NCI-H510A treated with DMSO at 0.1 percent for 48 hours (cell line): ENCODE measurements at regions not wholly inside any gene's neighbourhood (a gene's known extent, or its start where the extent isn't known, plus 50 kb on each side); places are given as distances from the start of the nearest gene placed in this dataset.

Experiments used
- DNase-seq: peaks from one replicate; lab custom pipeline; 2025; lab: John Stamatoyannopoulos, UW

DNA sequence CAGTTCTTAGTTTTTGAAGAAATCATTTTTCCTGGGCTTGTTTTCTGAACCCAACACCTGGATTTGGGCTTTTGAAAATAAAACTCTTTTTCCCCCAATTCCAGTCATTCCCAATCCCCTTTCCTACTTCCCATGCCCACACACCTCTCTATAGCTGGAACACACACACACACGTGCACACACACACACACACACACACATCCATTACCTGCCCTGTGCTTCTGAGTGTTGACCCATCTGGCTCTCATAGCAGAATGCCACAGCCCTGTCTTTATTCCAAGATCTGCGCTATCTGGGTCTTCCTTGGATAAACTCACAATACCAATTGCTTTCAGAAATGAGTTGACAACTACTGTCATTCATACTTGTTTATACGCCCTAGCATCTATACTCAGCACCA, 54.9 kb upstream of the C4orf54 start:
- DNase-seq: no peak

DNA sequence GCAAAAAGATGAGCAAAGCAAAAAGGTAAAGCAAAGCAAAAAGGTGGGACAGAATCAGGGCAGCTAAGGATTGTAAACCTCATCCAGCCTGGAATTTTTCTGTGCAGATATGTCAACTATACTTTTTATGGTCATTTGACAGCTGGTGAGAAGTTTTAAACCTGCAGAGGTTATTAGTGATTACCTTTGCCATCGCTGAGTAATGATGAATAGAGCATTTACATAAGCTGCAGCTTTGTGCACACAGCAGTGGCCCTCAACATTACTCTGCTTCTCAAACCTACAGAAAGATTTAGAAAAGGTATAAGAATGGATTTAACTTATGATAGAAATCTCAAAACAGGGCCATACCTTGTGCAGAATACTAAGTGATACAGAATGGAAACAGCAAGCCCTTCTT, 54.5 kb upstream of the C4orf54 start:
- no peak for DNase-seq

DNA sequence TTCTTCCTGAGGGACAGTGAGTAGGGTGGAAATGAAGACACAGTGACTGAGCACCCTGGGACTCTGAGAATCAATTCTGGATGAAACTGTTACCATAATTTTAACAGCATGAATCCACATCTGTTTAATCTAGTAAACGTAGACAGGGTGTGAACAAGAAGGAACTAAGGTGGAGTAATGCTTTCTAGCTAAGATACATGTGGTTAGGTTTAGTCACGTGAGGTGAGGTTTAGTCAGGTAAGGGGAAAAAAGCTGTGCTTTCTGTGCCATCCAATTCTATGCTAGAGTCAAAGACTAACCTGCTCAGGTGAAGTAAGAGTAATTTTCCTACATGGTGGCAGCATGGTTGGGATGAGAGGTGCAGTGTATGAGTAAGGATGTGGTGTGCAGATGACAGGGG, 54.0 kb upstream of the C4orf54 start:
- DNase-seq: no peak

DNA sequence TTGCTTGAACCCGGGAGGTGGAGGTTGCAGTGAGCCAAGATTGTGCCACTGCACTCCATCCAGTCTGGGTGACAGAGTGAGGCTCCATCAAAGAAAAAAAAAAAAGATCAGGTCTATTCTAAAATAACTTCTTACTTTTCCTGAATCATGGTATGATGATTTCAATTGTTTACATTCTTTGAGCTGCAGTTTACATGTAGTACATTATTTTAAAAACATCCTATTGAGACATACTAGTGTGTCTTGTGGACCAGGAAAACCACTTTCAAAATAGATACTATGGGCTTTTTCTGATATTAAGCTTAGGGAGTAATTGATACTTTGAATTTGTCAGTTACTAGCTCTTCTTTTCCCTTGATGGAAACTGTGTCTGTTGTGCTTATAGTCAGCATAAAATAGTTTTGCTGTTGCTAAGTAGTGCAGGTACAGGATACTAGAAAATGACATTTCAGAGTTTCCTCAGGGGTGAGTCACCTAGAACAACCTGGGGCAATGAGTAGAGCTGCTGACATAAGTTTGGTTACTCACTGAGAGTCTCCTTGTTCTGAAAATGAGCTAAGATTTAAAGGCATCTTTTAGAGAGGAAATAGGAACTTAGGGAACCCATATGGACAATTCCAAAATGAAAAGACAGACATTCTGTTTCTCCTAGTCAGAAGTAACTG, 53.2 kb upstream of the C4orf54 start:
- DNase-seq: no peak

DNA sequence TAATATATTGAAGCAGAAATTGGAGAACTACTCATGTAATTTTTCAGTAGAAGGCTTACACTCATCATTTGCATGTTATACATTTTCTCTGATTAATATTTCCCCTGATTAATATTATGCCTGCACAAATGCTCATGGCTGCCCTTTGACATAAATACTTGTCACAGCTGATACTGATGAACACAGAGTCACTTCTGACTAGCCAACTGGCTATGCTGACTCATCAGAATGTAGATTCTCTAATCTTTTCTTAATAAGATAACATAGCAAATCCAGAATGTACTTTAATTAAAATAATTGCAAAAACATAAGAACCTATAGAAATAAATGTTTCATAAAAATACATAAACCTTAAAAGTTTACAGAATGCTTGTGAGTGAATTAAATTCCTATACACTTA, 52.4 kb upstream of the C4orf54 start:
- DNase-seq: no peak

DNA sequence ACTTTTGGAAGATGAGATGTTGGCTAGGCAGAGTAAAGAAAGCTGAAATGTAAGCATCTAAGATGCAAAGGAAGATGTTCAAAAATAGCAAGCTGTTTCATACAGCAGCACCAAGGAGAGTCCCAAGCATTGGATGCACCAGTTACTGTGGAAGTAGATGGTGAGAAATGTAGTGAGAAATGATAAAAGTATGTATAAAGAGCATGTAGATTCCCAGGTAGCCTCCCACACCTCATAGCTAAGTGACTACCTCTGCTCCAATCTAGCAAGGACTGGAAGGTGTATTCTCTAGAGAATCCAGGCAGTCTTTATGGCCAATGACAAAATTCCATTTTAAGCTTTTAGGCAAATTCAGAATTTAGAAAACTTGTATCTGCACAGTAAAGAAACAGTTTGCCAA, 50.9 kb upstream of the C4orf54 start:
- DNase-seq: no peak
